ENCODE measurements at regions not wholly inside any gene's neighbourhood (a gene's known extent, or its start where the extent isn't known, plus 50 kb on each side); places are given as distances from the start of the nearest gene placed in this dataset.

DNA sequence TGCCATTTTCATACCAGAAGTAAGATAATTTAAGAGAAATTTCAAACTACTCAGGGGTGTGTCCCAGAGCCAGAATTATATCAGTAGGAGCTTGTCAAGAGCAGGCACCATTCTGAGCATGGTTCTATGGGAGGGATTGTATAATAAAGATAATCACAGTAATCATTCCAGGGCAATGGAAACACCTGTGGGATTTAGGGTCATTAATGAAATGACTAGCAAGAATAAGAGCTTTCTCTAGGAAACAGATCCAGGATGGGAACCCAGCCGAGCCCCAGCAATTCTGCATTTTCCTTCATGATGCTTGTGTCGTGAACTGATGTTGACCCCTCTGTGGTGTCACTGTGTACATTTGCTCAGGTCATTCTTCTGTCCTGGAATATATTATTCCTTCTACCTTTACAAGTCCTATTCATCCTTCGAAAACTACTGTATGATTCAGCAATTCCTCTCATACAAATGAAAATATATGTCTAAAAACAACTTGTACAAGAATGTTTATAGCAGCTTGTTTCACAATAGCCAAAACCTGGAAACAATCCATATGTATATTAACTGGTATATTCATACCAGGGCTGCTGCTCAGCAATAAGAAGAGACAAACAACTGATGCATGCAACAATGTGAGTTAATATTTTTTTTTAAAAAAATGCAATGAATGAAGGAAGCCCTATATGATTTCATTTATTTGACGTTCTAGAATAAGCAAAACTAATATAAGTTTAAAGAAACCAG, 687.8 kb upstream of the KLHL29 start:
- no peak overlapping the region for H3K4me3 ChIP-seq (ENCODE audit: low read length)
- DNase-seq (ENCODE audit: low read depth), result no peak
- TF ChIP-seq, protein P1, sequence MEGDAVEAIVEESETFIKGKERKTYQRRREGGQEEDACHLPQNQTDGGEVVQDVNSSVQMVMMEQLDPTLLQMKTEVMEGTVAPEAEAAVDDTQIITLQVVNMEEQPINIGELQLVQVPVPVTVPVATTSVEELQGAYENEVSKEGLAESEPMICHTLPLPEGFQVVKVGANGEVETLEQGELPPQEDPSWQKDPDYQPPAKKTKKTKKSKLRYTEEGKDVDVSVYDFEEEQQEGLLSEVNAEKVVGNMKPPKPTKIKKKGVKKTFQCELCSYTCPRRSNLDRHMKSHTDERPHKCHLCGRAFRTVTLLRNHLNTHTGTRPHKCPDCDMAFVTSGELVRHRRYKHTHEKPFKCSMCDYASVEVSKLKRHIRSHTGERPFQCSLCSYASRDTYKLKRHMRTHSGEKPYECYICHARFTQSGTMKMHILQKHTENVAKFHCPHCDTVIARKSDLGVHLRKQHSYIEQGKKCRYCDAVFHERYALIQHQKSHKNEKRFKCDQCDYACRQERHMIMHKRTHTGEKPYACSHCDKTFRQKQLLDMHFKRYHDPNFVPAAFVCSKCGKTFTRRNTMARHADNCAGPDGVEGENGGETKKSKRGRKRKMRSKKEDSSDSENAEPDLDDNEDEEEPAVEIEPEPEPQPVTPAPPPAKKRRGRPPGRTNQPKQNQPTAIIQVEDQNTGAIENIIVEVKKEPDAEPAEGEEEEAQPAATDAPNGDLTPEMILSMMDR (conservative IDR thresholded peaks at IDR 0.05; ENCODE audit: low read length), result no peak

- no peak overlapping the region for H3K4me3 ChIP-seq (ENCODE audit: low read length)
- no peak for DNase-seq (ENCODE audit: low read depth)
- TF ChIP-seq, protein P1 (conservative IDR thresholded peaks at IDR 0.05; ENCODE audit: low read length), result no peak
Measured at GRCh38 chr2:22701561-22702160, 683.3 kb upstream of the KLHL29 start.

DNA sequence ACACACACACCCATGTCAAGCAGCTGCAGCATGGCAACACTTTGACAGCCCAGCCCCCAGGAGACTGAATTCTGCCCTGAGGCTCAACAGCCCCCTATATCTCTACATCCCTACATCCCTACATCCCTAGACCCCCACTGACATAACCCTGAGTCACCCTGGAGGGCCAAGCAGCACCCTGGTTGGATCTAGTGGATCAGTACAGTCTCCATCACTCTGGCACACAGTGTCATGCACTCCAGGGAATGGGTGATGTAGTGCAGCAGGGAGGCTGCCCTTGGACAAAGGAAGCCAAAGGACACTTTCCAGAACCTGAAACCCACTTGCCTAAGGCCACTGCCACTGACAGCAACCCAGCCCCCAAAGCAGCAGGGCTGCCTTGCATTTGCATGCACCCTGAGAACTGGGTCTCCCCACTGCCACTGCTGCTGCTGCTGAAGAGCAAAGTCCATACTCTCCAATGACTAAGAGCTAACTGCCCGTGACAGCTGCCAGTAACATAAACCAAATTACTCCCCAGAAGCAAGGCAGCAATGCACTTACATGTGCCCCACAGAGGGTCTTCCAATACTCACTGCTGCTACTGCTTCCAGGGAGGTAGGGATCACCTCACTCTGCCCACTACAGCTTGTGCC, 681.6 kb upstream of the KLHL29 start:
- TF ChIP-seq, protein P1 (conservative IDR thresholded peaks at IDR 0.05; ENCODE audit: low read length), result no peak
- H3K4me3 ChIP-seq (ENCODE audit: low read length), result no peak overlapping the region
- DNase-seq (ENCODE audit: low read depth), result no peak

GRCh38 chr2:22719396-22719795, 665.6 kb upstream of the KLHL29 start:
- TF ChIP-seq, protein P1 (conservative IDR thresholded peaks at IDR 0.05; ENCODE audit: low read length), result no peak
- no peak overlapping the region for H3K4me3 ChIP-seq (ENCODE audit: low read length)
- DNase-seq (ENCODE audit: low read depth), result no peak

- no peak for DNase-seq (ENCODE audit: low read depth)
- H3K4me3 ChIP-seq (ENCODE audit: low read length), result no peak overlapping the region
- TF ChIP-seq, protein P1 (conservative IDR thresholded peaks at IDR 0.05; ENCODE audit: low read length), result no peak
Measured at GRCh38 chr2:22729466-22729865, 655.5 kb upstream of the KLHL29 start.

- H3K4me3 ChIP-seq (ENCODE audit: low read length), result no peak overlapping the region
- DNase-seq (ENCODE audit: low read depth), result no peak
- TF ChIP-seq, protein P1 (conservative IDR thresholded peaks at IDR 0.05; ENCODE audit: low read length), result no peak
Measured at GRCh38 chr2:22734373-22735045, 650.5 kb upstream of the KLHL29 start.

Data from AG10803 (cell line).